H9 (cell line): ENCODE measurements at regions not wholly inside any gene's neighbourhood (a gene's known extent, or its start where the extent isn't known, plus 50 kb on each side); places are given as distances from the start of the nearest gene placed in this dataset.

Source experiments
- DNase-seq: peaks from one replicate; pipeline ENCODE4 v3.0.0-alpha.2; 2017
- H2AFZ ChIP-seq: one replicate; pipeline ENCODE4 v1.6.1; 2013; ENCODE audit warnings: mild to moderate bottlenecking, low read length, control low read depth, moderate library complexity
- H2AK5ac ChIP-seq: 2 replicates; pipeline ENCODE4 v1.6.1; 2013; ENCODE audit warnings: low read length, control low read depth, mixed read lengths; ENCODE audit not compliant: insufficient read length
- H2BK120ac ChIP-seq: one replicate; pipeline ENCODE4 v1.6.1; 2013; ENCODE audit warnings: low read depth, mild to moderate bottlenecking, low read length, control low read depth, inconsistent platforms; ENCODE audit not compliant: poor library complexity, severe bottlenecking
- H2BK12ac ChIP-seq: 2 replicates; pipeline ENCODE4 v1.6.1; 2013; ENCODE audit warnings: low read length, control low read depth, mixed read lengths, low read depth; ENCODE audit not compliant: insufficient read length
- H2BK15ac ChIP-seq: 2 replicates; pipeline ENCODE4 v1.6.1; 2013; ENCODE audit warnings: low read depth, low read length, control low read depth
- H2BK20ac ChIP-seq: one replicate; pipeline ENCODE4 v1.6.1; 2013; ENCODE audit warnings: low read depth, mild to moderate bottlenecking, low read length, control low read depth, inconsistent platforms; ENCODE audit not compliant: poor library complexity, severe bottlenecking
- H2BK5ac ChIP-seq: 2 replicates; pipeline ENCODE4 v1.6.1; 2013; ENCODE audit warnings: low read length, control low read depth, mixed read lengths; ENCODE audit not compliant: insufficient read length
- H3K14ac ChIP-seq: 2 replicates; pipeline ENCODE4 v1.6.1; 2013; ENCODE audit warnings: low read length, control low read depth; ENCODE audit not compliant: insufficient read depth
- H3K18ac ChIP-seq: 2 replicates; pipeline ENCODE4 v1.6.1; 2013; ENCODE audit warnings: low read depth, mild to moderate bottlenecking, mixed read lengths, low read length, control low read depth; ENCODE audit not compliant: insufficient read length
- H3K23ac ChIP-seq: 2 replicates; pipeline ENCODE4 v1.6.1; 2013; ENCODE audit warnings: low read length, control low read depth, mixed read lengths, low read depth; ENCODE audit not compliant: insufficient read length
- H3K23me2 ChIP-seq: 2 replicates; pipeline ENCODE4 v1.6.1; 2013; ENCODE audit warnings: low read depth, mild to moderate bottlenecking, mixed read lengths, low read length, control low read depth; ENCODE audit not compliant: insufficient read length, poor library complexity, severe bottlenecking
- H3K27ac ChIP-seq: 2 replicates; pipeline ENCODE4 v1.5.1; 2013; ENCODE audit warnings: low read length, control low read depth, mixed read lengths, low read depth; ENCODE audit not compliant: insufficient read length
- H3K27me3 ChIP-seq: 2 replicates; pipeline ENCODE4 v1.6.1; 2013; ENCODE audit warnings: low read length, control low read depth, inconsistent platforms; ENCODE audit not compliant: insufficient read depth
- H3K4ac ChIP-seq: 2 replicates; pipeline ENCODE4 v1.6.1; 2013; ENCODE audit warnings: low read depth, mild to moderate bottlenecking, control low read depth, inconsistent platforms, low read length, moderate library complexity
- H3K4me1 ChIP-seq: 2 replicates; pipeline ENCODE4 v1.6.1; 2013; ENCODE audit warnings: low read length, control low read depth, inconsistent platforms; ENCODE audit not compliant: insufficient read depth
- H3K4me2 ChIP-seq: 2 replicates; pipeline ENCODE4 v1.6.1; 2013; ENCODE audit warnings: low read length, control low read depth, mixed read lengths; ENCODE audit not compliant: insufficient read length, insufficient read depth
- H3K56ac ChIP-seq: 2 replicates; pipeline ENCODE4 v1.6.1; 2013; ENCODE audit warnings: low read depth, mild to moderate bottlenecking, mixed read lengths, low read length, control low read depth; ENCODE audit not compliant: insufficient read length
- H3K79me1 ChIP-seq: 2 replicates; pipeline ENCODE4 v1.6.1; 2013; ENCODE audit warnings: low read depth, mild to moderate bottlenecking, moderate library complexity, low read length, control low read depth, inconsistent platforms; ENCODE audit not compliant: insufficient read depth, poor library complexity, severe bottlenecking
- H3K79me2 ChIP-seq: 2 replicates; pipeline ENCODE4 v1.6.1; 2013; ENCODE audit warnings: low read length, control low read depth, inconsistent platforms; ENCODE audit not compliant: insufficient read depth
- H3K9ac ChIP-seq: 2 replicates; pipeline ENCODE4 v1.6.1; 2013; ENCODE audit warnings: low read length, control low read depth, mixed read lengths; ENCODE audit not compliant: insufficient read length; ENCODE audit errors: extremely low read depth
- H3K9me3 ChIP-seq: one replicate; pipeline ENCODE4 v1.6.1; 2013; ENCODE audit warnings: low read depth, low read length, inconsistent platforms; ENCODE audit not compliant: control insufficient read depth
- H3T11ph ChIP-seq: one replicate; pipeline ENCODE4 v1.6.1; 2013; ENCODE audit warnings: mild to moderate bottlenecking, low read length, control low read depth, inconsistent platforms
- H4K20me1 ChIP-seq: one replicate; pipeline ENCODE4 v1.6.1; 2013; ENCODE audit not compliant: control insufficient read depth, insufficient read length, insufficient read depth
- H4K5ac ChIP-seq: 2 replicates; pipeline ENCODE4 v1.6.1; 2013; ENCODE audit warnings: low read depth, mild to moderate bottlenecking, mixed read lengths, low read length, control low read depth; ENCODE audit not compliant: insufficient read length
- H4K8ac ChIP-seq: replicated peaks from 2 replicates; pipeline ENCODE4 v1.6.1; 2013; ENCODE audit warnings: low read length, control low read depth, mixed read lengths, low read depth; ENCODE audit not compliant: insufficient read length
- H4K91ac ChIP-seq: 2 replicates; pipeline ENCODE4 v1.6.1; 2013; ENCODE audit warnings: low read depth, mild to moderate bottlenecking, moderate library complexity, mixed read lengths, low read length, control low read depth; ENCODE audit not compliant: insufficient read length
- H3K27ac Mint-ChIP-seq, 3 experiments: 2 replicates in 2 of 3; 3 replicates in 1 of 3; pipeline ENCODE4 v1.8.0; 2020 to 2021; ENCODE audit warnings: mixed read lengths in 3 of 3, mild to moderate bottlenecking in 1 of 3, moderate library complexity in 1 of 3
- H3K27me3 Mint-ChIP-seq: 2 replicates; pipeline ENCODE4 v1.8.0; 2021; ENCODE audit warnings: low read depth, mild to moderate bottlenecking, moderate library complexity, mixed read lengths
- H3K36me3 Mint-ChIP-seq, 3 experiments: 2 replicates in 2 of 3; 3 replicates in 1 of 3; pipeline ENCODE4 v1.8.0; 2020 to 2021; ENCODE audit warnings: low read depth in 3 of 3, mixed read lengths in 3 of 3; ENCODE audit not compliant: insufficient read depth in 1 of 3
- H3K4me1 Mint-ChIP-seq, 2 experiments: 2 replicates each; pipeline ENCODE4 v1.8.0; 2020; ENCODE audit warnings: mixed read lengths in 2 of 2
- H3K4me3 Mint-ChIP-seq, 2 experiments: 2 replicates in 1 of 2; 3 replicates in 1 of 2; pipeline ENCODE4 v1.8.0; 2020 to 2021; ENCODE audit warnings: mild to moderate bottlenecking in 2 of 2, mixed read lengths in 2 of 2, moderate library complexity in 1 of 2
- H3K9me3 Mint-ChIP-seq, 2 experiments: 2 replicates in 1 of 2; 3 replicates in 1 of 2; pipeline ENCODE4 v1.8.0; 2020; ENCODE audit warnings: mild to moderate bottlenecking in 2 of 2, mixed read lengths in 2 of 2, moderate library complexity in 1 of 2
- WGBS: extraction: QIAGEN DNeasy Blood & Tissue Kit; methylation state at CpG from one replicate; pipeline ENCODE4 v1.1.7; 2013; ENCODE audit warnings: missing lambda C conversion rate, low lambda C conversion rate, mixed read lengths; ENCODE audit not compliant: insufficient read length; ENCODE audit errors: extremely low coverage; 5-methylcytosine and 5-hydroxymethylcytosine counted together
- TF ChIP-seq, protein P1 (sequence below): fragments of 200-600 bp; sonication (generic); conservative IDR thresholded peaks from 3 replicates; pipeline ENCODE4 v1.8.0; 2021; ENCODE audit warnings: antibody characterized with exemption, mild to moderate bottlenecking

DNA sequence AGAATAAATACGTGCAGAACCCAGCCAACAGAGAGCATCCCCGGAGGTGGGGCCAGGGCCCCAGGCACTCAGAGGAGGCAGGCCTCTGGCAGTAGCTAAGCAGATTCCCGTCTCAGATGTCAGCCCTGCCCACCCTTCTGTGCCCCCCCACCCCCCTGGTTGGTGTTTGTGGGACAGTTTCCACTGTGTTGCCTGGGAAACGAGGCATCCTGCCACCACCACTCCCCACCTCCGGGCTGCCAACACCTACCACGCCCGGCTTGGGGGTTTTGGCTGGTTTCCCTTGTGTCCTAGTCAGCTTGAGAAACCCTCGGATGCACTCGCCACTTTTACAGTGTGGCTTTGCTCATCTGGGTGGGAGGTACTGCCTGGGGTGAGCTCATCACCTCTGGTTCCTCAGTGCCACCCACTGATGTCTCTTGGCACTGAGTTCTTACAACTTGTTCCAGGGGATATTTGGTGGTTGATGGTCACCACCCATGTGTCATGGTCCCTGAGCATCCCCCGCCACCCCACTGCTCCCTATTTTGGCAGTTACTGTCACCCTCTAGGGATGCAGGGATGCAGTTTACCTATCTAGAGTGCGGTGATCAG, 72.4 kb upstream of the YWHAQ start:
- Histone ChIP-seq H3K79me1 (no peaks in the 10 kb centered on the region), H4K91ac (no peak overlapping the region), H2AFZ (no peak overlapping the region), H3K27me3 (no peaks in the 10 kb centered on the region), H3K23me2 (peaks cover 2% of the 10 kb centered on the region), H3K56ac (no peak overlapping the region), H2BK20ac (no peak overlapping the region), H3K23ac (no peak overlapping the region), H4K5ac (no peak overlapping the region), H3T11ph (no peak overlapping the region), H2AK5ac (no peak overlapping the region), H2BK120ac (no peak overlapping the region), H3K27ac (no peak overlapping the region), H3K4me1 (no peaks in the 10 kb centered on the region; the same call in 1 of the 2 replicates), H4K20me1 (no peaks in the 10 kb centered on the region), H2BK15ac (no peak overlapping the region), H2BK5ac (no peak overlapping the region), H3K18ac (no peak overlapping the region), H4K8ac (no peak overlapping the region), H3K4ac (no peak overlapping the region), H3K4me2 (no peak overlapping the region), H3K14ac (0 out of 2 replicates have a peak overlapping the region, but pooled peaks have one; percentile 16), H3K79me2 (no peaks in the 10 kb centered on the region), H2BK12ac (no peak overlapping the region), H3K9ac (no peak overlapping the region), H3K9me3 (no peaks in the 10 kb centered on the region)
- Mint-ChIP-seq H3K27me3 (peaks cover 2% of the 10 kb centered on the region; the same call in 1 of the 2 replicates), H3K27ac (no peak overlapping the region), H3K4me1 (peaks cover 12 to 20% of the 10 kb centered on the region in 2 experiments), H3K36me3 (no peaks in the 10 kb centered on the region), H3K9me3 (no peaks in the 10 kb centered on the region), H3K4me3 (no peak overlapping the region)
- TF ChIP-seq, protein P1, sequence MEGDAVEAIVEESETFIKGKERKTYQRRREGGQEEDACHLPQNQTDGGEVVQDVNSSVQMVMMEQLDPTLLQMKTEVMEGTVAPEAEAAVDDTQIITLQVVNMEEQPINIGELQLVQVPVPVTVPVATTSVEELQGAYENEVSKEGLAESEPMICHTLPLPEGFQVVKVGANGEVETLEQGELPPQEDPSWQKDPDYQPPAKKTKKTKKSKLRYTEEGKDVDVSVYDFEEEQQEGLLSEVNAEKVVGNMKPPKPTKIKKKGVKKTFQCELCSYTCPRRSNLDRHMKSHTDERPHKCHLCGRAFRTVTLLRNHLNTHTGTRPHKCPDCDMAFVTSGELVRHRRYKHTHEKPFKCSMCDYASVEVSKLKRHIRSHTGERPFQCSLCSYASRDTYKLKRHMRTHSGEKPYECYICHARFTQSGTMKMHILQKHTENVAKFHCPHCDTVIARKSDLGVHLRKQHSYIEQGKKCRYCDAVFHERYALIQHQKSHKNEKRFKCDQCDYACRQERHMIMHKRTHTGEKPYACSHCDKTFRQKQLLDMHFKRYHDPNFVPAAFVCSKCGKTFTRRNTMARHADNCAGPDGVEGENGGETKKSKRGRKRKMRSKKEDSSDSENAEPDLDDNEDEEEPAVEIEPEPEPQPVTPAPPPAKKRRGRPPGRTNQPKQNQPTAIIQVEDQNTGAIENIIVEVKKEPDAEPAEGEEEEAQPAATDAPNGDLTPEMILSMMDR, result no peak
- DNase-seq, result no peak
- no CpG with 5 or more reads among the region's 11 CpGs for WGBS
